Retinal pigment epithelial cell (primary cell): ENCODE measurements at regions not wholly inside any gene's neighbourhood (a gene's known extent, or its start where the extent isn't known, plus 50 kb on each side); places are given as distances from the start of the nearest gene placed in this dataset.

Experiments used
- DNase-seq: peaks from one replicate; pipeline ENCODE4 v3.0.0-alpha.2; 2010; ENCODE audit warnings: low read depth
- H3K4me3 ChIP-seq: 2 replicates; pipeline ENCODE4 v1.5.1; 2011; ENCODE audit warnings: mild to moderate bottlenecking, low read length, control low read depth, moderate library complexity
- TF ChIP-seq, protein P1 (sequence below): conservative IDR thresholded peaks from 2 replicates; pipeline ENCODE4 v1.5.1; 2011; ENCODE audit warnings: low read depth, low read length, control low read depth, inconsistent platforms

DNA sequence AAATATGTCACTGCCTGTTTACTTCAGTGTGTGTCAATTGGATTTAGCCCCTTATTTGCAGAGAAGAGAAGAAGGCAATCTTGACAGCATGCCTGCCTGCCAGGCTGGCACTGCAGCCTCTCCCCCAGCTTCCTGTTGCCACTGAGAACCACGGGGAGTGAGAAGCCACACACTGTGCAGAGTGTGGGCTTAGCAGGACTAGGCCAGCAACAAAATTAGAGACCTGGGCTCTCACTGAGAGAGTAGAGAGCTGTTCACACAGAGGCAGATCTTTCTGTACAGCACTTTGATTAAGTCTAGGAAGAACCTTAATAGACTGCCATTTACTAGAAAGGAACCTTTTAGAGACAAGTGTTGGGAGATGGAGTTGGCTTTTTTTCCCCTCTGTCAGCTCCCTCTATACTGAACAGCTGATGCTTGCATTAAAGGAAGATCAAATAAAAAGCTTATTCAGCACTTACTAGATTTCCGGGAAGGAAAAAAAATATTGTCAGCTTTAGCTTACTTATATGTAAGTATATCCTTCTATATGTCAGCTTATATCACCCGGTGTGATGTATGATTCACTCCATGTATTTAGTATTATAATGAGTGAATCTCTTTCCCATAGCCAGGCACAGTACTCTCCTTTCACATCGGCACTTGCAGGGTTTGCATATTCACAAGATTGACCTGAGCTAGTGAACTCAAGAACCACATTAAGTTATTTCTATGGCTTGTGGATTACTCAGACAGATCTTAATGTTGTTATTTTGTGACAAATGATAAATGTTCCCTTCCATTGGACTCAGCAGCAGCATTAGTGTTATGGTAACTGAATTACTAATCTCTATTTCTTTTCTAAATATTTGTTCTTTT, 851.0 kb upstream of the EPHA7 start:
- TF ChIP-seq, protein P1, sequence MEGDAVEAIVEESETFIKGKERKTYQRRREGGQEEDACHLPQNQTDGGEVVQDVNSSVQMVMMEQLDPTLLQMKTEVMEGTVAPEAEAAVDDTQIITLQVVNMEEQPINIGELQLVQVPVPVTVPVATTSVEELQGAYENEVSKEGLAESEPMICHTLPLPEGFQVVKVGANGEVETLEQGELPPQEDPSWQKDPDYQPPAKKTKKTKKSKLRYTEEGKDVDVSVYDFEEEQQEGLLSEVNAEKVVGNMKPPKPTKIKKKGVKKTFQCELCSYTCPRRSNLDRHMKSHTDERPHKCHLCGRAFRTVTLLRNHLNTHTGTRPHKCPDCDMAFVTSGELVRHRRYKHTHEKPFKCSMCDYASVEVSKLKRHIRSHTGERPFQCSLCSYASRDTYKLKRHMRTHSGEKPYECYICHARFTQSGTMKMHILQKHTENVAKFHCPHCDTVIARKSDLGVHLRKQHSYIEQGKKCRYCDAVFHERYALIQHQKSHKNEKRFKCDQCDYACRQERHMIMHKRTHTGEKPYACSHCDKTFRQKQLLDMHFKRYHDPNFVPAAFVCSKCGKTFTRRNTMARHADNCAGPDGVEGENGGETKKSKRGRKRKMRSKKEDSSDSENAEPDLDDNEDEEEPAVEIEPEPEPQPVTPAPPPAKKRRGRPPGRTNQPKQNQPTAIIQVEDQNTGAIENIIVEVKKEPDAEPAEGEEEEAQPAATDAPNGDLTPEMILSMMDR, result no peak
- H3K4me3 ChIP-seq, result no peak overlapping the region
- DNase-seq, result no peak

DNA sequence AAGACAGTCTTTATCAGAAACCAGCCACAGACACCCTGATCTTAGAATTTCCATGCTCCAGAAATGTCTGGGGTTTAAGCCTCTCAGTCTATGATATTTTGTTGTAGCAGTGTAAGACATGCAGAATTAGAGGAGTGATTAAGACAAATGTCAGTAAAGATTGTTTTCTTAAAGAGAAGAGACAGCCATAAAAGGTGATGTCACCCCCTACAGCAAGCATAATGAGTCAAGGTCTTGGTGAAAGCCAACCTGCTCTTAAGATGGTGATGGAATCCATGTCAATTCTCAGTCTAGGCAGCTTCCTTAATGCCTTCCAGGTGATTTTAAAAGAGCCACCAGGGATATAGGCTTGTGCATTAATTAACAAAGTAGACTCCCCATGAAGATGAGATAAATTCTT, 849.9 kb upstream of the EPHA7 start:
- DNase-seq, result no peak
- H3K4me3 ChIP-seq, result no peak overlapping the region

DNA sequence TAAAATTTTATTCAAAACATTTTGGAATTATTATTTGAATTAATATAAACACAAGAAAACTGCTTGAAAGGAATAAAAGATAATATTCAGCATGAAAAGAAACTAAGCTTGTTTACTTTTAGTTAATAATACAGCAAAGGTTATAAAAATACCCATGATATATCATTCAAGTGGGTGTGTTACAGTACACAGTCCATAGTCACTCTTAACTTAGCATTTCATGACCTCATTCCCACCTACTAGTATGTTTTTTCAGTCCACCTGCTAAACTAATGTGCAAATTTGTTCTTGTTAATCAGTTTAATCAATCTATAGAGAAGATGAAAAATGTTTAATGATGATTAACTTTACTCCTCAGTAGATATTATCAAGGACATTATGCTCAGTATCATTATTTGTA, 841.4 kb upstream of the EPHA7 start:
- H3K4me3 ChIP-seq, result no peak overlapping the region
- TF ChIP-seq, protein P1, result no peak
- no peak for DNase-seq

More for the DNA sequence above, 849.9 kb upstream of the EPHA7 start:
- TF ChIP-seq, protein P1, result no peak

DNA sequence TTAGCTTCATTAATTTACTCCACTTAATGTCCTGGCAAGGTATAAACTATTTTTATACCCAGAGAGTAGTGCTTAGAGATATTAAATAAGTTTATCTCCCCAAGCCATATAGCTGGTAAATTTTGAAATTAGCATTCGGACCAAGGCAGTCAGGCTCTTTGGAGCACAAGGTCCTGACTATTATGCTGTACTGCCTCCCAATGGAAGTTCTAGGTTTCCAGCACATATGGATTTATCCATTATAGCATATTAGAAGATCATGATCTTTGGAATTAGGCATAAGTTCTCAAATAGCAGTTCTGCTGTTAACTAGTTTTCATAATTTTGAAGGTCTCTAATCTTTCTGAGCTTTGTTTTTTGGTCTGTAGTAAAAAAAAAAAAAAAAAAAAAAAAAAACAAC, 835.3 kb upstream of the EPHA7 start:
- no peak overlapping the region for H3K4me3 ChIP-seq
- TF ChIP-seq, protein P1, result peak; percentile 41
- DNase-seq, result no peak

DNA sequence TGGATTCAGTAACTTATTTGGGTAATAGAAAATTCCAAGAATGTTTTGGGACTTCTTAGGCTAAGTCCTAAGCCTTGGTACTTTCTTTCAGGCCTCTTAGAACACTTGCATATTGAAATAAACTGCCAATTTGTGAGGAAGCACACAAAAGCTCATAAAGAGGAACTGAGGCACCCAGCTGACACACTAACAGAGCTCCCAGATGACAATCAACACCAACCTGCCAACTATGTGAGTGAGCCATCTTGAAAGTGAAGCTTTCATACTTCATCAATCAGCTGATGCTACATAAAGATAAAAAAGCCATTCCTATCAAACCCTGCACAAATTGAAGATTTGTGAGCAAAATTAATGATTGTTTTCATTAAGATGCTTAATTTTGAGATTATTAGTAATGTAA, 832.5 kb upstream of the EPHA7 start:
- TF ChIP-seq, protein P1, result no peak
- DNase-seq, result no peak
- no peak overlapping the region for H3K4me3 ChIP-seq

DNA sequence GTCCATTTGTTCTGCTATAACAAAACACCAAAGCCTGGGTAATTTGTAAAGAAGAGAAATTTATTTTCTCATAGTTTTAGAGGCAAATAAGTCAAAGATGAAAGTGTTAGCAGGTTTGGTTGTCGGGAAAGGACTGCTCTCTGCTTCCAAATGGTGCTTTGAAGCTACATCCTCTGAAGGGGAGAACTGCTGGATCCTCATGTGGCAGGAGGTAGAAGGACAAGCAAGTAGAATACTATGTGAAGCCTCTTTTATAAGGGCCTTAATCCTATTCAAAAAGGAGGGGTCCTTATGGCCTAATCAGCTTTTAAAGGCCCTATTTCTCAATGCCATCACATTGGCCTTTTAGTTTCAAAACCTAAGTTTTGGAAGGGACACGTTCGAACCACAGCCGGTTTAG, 826.0 kb upstream of the EPHA7 start:
- no peak overlapping the region for H3K4me3 ChIP-seq
- no peak for DNase-seq
- TF ChIP-seq, protein P1, result no peak

DNA sequence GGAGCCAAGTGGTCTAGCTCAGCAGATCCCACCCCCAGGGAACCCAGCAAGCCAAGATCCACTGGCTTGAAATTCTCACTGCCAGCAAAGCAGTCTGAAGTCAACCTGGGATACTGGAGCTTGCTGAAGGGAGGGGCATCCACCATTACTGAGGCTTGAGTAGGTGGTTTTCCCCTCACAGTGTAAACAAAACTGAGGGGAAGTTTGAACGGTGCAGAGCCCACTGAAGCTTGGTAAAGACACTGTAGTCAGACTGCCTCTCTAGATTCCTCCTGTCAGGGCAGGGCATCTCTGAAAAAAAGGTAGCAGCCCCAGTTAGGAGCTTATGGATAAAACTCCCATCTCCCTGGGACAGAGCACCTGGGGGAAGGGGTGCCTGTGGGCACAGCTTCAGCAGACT, 819.5 kb upstream of the EPHA7 start:
- H3K4me3 ChIP-seq, result no peak overlapping the region
- DNase-seq, result no peak
- TF ChIP-seq, protein P1, result no peak
